Left lung (tissue), 4 donors: ENCODE measurements at regions not wholly inside any gene's neighbourhood (a gene's known extent, or its start where the extent isn't known, plus 50 kb on each side); places are given as distances from the start of the nearest gene placed in this dataset.

Experiments used
- ATAC-seq: fragments of 200-7000 bp; cut with Tn5 transposase; one replicate; pipeline ENCODE4 v1.9.1; 2020; ENCODE audit warnings: moderate library complexity
- DNase-seq, 4 donors: peaks; one replicate each; pipeline ENCODE4 v3.0.0-alpha.2; 2013 to 2020
- H3K27ac ChIP-seq, 2 donors: fragments of 200-600 bp; sonication (generic) in 1 of 2; one replicate each; pipeline versions ENCODE4 v1.5.0 to v1.8.0; 2020 to 2021
- H3K27me3 ChIP-seq, 2 donors: fragments of 200-600 bp; sonication (generic) in 1 of 2; one replicate each; pipeline versions ENCODE4 v1.5.0 to v1.8.0; 2020 to 2021
- H3K36me3 ChIP-seq, 2 donors: fragments of 200-600 bp; sonication (generic) in 1 of 2; one replicate each; pipeline versions ENCODE4 v1.5.0 to v1.8.0; 2020 to 2021
- H3K4me1 ChIP-seq, 2 donors: fragments of 200-600 bp; one replicate each; pipeline ENCODE4 v1.8.0; 2021
- H3K4me3 ChIP-seq, 2 donors: fragments of 200-600 bp; sonication (generic) in 1 of 2; one replicate each; pipeline versions ENCODE4 v1.5.0 to v1.8.0; 2020 to 2021; ENCODE audit warnings: mild to moderate bottlenecking in 1 of 2
- H3K9me3 ChIP-seq, 2 donors: fragments of 200-600 bp; sonication (generic) in 1 of 2; one replicate each; pipeline versions ENCODE4 v1.5.0 to v1.8.0; 2020 to 2021
- CTCF ChIP-seq, 2 donors: fragments of 200-600 bp; sonication (generic) in 1 of 2; IDR thresholded peaks; one replicate each; pipeline versions ENCODE4 v1.5.0 to v1.8.0; 2021; ENCODE audit warnings: antibody characterized with exemption in 2 of 2
- intact Hi-C, 2 donors: fragments of 100-400 bp; cut with DNase I; formaldehyde crosslinking; loops; one replicate each; pipeline versions ENCODE4 v1.11.2 to v1.14.2; 2022
- donor health status: DM: no; HTN: yes; CAD: no.
- donor health status: DM: no; HTN: no; CAD: no.

GRCh38 chr16:85290626-85291301 is 178.5 kb upstream of the CIBAR2 start:
- Histone ChIP-seq H3K27me3 (no peaks in the 10 kb centered on the region), H3K36me3 (no peaks in the 10 kb centered on the region), H3K4me1 (peaks cover 9 to 18% of the 10 kb centered on the region in 2 donors), H3K9me3 (no peaks in the 10 kb centered on the region), H3K27ac (no peak overlapping the region), H3K4me3 (no peak overlapping the region)
- DNase-seq (no peak), ATAC-seq (no peak)
- intact Hi-C loops: no loop called here
- TF ChIP-seq CTCF (IDR thresholded peaks at IDR 0.05): no peak

- no peaks in the 10 kb centered on the region for H3K27me3 ChIP-seq
- H3K27ac ChIP-seq: no peak overlapping the region
- peak; percentile 71 to 85 (median 78) for DNase-seq
- TF ChIP-seq CTCF (IDR thresholded peaks at IDR 0.05): no peak
- no peaks in the 10 kb centered on the region for H3K36me3 ChIP-seq
- peak; percentile 74 for ATAC-seq
- H3K9me3 ChIP-seq: no peaks in the 10 kb centered on the region
- intact Hi-C loops: no loop called here
- peaks cover 9 to 14% of the 10 kb centered on the region in 2 donors for H3K4me1 ChIP-seq
- no peak overlapping the region for H3K4me3 ChIP-seq
Observed at GRCh38 chr16:85291302-85292148, 179.3 kb upstream of the CIBAR2 start.

GRCh38 chr16:85293458-85293857 is 181.2 kb upstream of the CIBAR2 start:
- no peak overlapping the region for H3K4me3 ChIP-seq
- intact Hi-C loops: no loop called here
- no peaks in the 10 kb centered on the region for H3K27me3 ChIP-seq
- no peak for DNase-seq
- no peak for TF ChIP-seq CTCF (IDR thresholded peaks at IDR 0.05)
- no peak overlapping the region for H3K27ac ChIP-seq
- H3K9me3 ChIP-seq: no peaks in the 10 kb centered on the region
- no peak for ATAC-seq
- no peaks in the 10 kb centered on the region for H3K36me3 ChIP-seq
- H3K4me1 ChIP-seq: peaks cover 9 to 14% of the 10 kb centered on the region in 2 donors

GRCh38 chr16:85293904-85294642 is 181.8 kb upstream of the CIBAR2 start:
- Histone ChIP-seq H3K36me3 (no peaks in the 10 kb centered on the region), H3K4me1 (peaks cover 9 to 14% of the 10 kb centered on the region in 2 donors), H3K27me3 (no peaks in the 10 kb centered on the region), H3K4me3 (no peak overlapping the region), H3K9me3 (no peaks in the 10 kb centered on the region), H3K27ac (no peak overlapping the region)
- intact Hi-C loops: no loop called here
- TF ChIP-seq CTCF (IDR thresholded peaks at IDR 0.05): no peak
- DNase-seq: no peak
- ATAC-seq: no peak
